HEK293T (cell line): ENCODE measurements at regions not wholly inside any gene's neighbourhood (a gene's known extent, or its start where the extent isn't known, plus 50 kb on each side); places are given as distances from the start of the nearest gene placed in this dataset.

Source experiments
- FOXA1 ChIP-seq: fragments of 450-650 bp; IDR thresholded peaks from 2 replicates; pipeline ENCODE4 v1.6.1; 2016; ENCODE audit warnings: mild to moderate bottlenecking
- FOXK2 ChIP-seq: fragments of 450-650 bp; IDR thresholded peaks from 2 replicates; pipeline ENCODE4 v1.6.1; 2016; ENCODE audit warnings: mild to moderate bottlenecking
- HDGF ChIP-seq: fragments of 450-650 bp; IDR thresholded peaks from 2 replicates; pipeline ENCODE4 v1.6.1; 2017; ENCODE audit warnings: antibody characterized with exemption, borderline replicate concordance
- SP1 ChIP-seq: fragments of 450-650 bp; IDR thresholded peaks from 2 replicates; pipeline ENCODE4 v1.6.1; 2017
- ZNF384 ChIP-seq: fragments of 450-650 bp; IDR thresholded peaks from 2 replicates; pipeline ENCODE4 v1.6.1; 2016

GRCh38 chr1:229760478-229760996 is 134.5 kb downstream of the URB2 start:
- TF ChIP-seq HDGF = no peak
- TF ChIP-seq FOXK2 = no peak
- no peak for TF ChIP-seq FOXA1
- TF ChIP-seq ZNF384 = no peak
- no peak for TF ChIP-seq SP1
